H1 (cell line): ENCODE measurements at regions not wholly inside any gene's neighbourhood (a gene's known extent, or its start where the extent isn't known, plus 50 kb on each side); places are given as distances from the start of the nearest gene placed in this dataset.

ENCODE experiments used
- CTCF ChIA-PET: fragments of 300-600 bp; sonication (Branson Sonifier 250); formaldehyde crosslinking; loops from one replicate; lab custom pipeline; 2021; ENCODE audit not compliant: partially characterized antibody; lab: Charles Lee
- POLR2A ChIA-PET: fragments of 300-600 bp; sonication (Branson Sonifier 250); formaldehyde crosslinking; loops from one replicate; lab custom pipeline; 2021; ENCODE audit warnings: inconsistent platforms; ENCODE audit not compliant: partially characterized antibody; lab: Charles Lee
- DNase-seq, 2 experiments: peaks; one replicate each; pipeline versions ENCODE4 v3.0.0 to v3.0.0-alpha.2; 2010 to 2022; ENCODE audit warnings: low spot score in 2 of 2, low read depth in 1 of 2, mixed read lengths in 1 of 2
- FAIRE-seq: peaks from 2 replicates; lab custom pipeline; 2011; peaks lifted over from hg19 to GRCh38; lab: Jason Lieb, UNC
- H2AFZ ChIP-seq: 2 replicates; pipeline ENCODE4 v1.8.1; 2012; ENCODE audit warnings: low read length, inconsistent platforms
- H2AK5ac ChIP-seq: 2 replicates; pipeline ENCODE4 v1.6.1; 2013; ENCODE audit warnings: low read depth, low read length
- H2BK120ac ChIP-seq: replicated peaks from 2 replicates; pipeline ENCODE3; 2013; ENCODE audit warnings: low read depth, low read length, inconsistent platforms
- H2BK12ac ChIP-seq: 2 replicates; pipeline ENCODE4 v1.6.1; 2013; ENCODE audit warnings: low read depth, low read length
- H2BK15ac ChIP-seq: 2 replicates; pipeline ENCODE4 v1.6.1; 2013; ENCODE audit warnings: low read length
- H2BK20ac ChIP-seq: 2 replicates; pipeline ENCODE4 v1.6.1; 2013; ENCODE audit warnings: low read length
- H2BK5ac ChIP-seq: 2 replicates; pipeline ENCODE4 v1.6.1; 2013; ENCODE audit warnings: low read depth, low read length
- H3K14ac ChIP-seq: 2 replicates; pipeline ENCODE4 v1.6.1; 2013; ENCODE audit warnings: inconsistent platforms; ENCODE audit not compliant: insufficient read length
- H3K18ac ChIP-seq: 2 replicates; pipeline ENCODE4 v1.6.1; 2013; ENCODE audit warnings: low read length; ENCODE audit errors: extremely low read depth
- H3K23ac ChIP-seq: 2 replicates; pipeline ENCODE4 v1.6.1; 2013; ENCODE audit warnings: inconsistent platforms; ENCODE audit not compliant: insufficient read length
- H3K23me2 ChIP-seq: 2 replicates; pipeline ENCODE4 v1.6.1; 2013; ENCODE audit warnings: low read depth, low read length
- H3K27ac ChIP-seq: 2 replicates; pipeline ENCODE4 v1.6.1; 2011; ENCODE audit warnings: low read depth, low read length, inconsistent platforms
- H3K27me3 ChIP-seq, 4 experiments: replicated peaks in 1 of 4; 1 replicate in 1 of 4; 2 replicates in 3 of 4; pipeline versions ENCODE4 v1.6.1 to v1.8.1; 2011 to 2013; ENCODE audit warnings: low read length in 3 of 4, mild to moderate bottlenecking in 3 of 4, inconsistent platforms in 2 of 4, mixed read lengths in 2 of 4, moderate library complexity in 1 of 4; ENCODE audit not compliant: control insufficient read depth in 3 of 4, insufficient read depth in 3 of 4; ENCODE audit errors: extremely low read depth in 1 of 4
- H3K36me3 ChIP-seq, 4 experiments: 2 replicates each; pipeline versions ENCODE4 v1.6.1 to v1.8.1; 2011 to 2013; ENCODE audit warnings: mild to moderate bottlenecking in 4 of 4, low read length in 3 of 4, moderate library complexity in 2 of 4, control low read depth in 1 of 4, inconsistent platforms in 1 of 4; ENCODE audit not compliant: insufficient read depth in 4 of 4, control insufficient read depth in 2 of 4
- H3K4ac ChIP-seq: replicated peaks from 2 replicates; pipeline ENCODE3; 2013; ENCODE audit warnings: low read length, low read depth, mixed read lengths, inconsistent platforms; ENCODE audit not compliant: insufficient read length
- H3K4me1 ChIP-seq, 4 experiments: replicated peaks in 1 of 4; 1 replicate in 1 of 4; 2 replicates in 3 of 4; pipeline versions ENCODE4 v1.6.1 to v1.8.1; 2011 to 2013; ENCODE audit warnings: low read length in 3 of 4, inconsistent platforms in 2 of 4, mixed read lengths in 1 of 4; ENCODE audit not compliant: insufficient read depth in 4 of 4, control insufficient read depth in 3 of 4
- H3K4me2 ChIP-seq, 2 experiments: 2 replicates each; pipeline versions ENCODE4 v1.6.1 to v1.8.1; 2011 to 2013; ENCODE audit warnings: low read depth in 2 of 2, low read length in 2 of 2, control low read depth in 1 of 2, inconsistent platforms in 1 of 2, mild to moderate bottlenecking in 1 of 2; ENCODE audit not compliant: insufficient read depth in 1 of 2
- H3K4me3 ChIP-seq, 4 experiments: fragments of 200-600, 300-600 bp in 1 of 4; sonication (generic), shearing (Covaris generic), sonication (Bioruptor Twin) in 1 of 4; 2 replicates each; pipeline versions ENCODE4 v1.5.1 to v1.8.1; 2011 to 2016; ENCODE audit warnings: low read length in 4 of 4, low read depth in 3 of 4, control low read depth in 2 of 4, inconsistent platforms in 2 of 4, mild to moderate bottlenecking in 2 of 4, mixed read lengths in 1 of 4, moderate library complexity in 1 of 4; ENCODE audit not compliant: insufficient read depth in 2 of 4; ENCODE audit errors: extremely low read depth in 1 of 4
- H3K56ac ChIP-seq: replicated peaks from 2 replicates; pipeline ENCODE3; 2013; ENCODE audit warnings: low read depth, mild to moderate bottlenecking, mixed read lengths, low read length, inconsistent platforms; ENCODE audit not compliant: insufficient read length
- H3K79me1 ChIP-seq: 2 replicates; pipeline ENCODE4 v1.6.1; 2013; ENCODE audit warnings: low read depth, low read length, control low read depth
- H3K79me2 ChIP-seq, 2 experiments: 2 replicates each; pipeline versions ENCODE4 v1.6.1 to v1.8.1; 2012 to 2013; ENCODE audit warnings: low read length in 2 of 2, mild to moderate bottlenecking in 2 of 2, inconsistent platforms in 1 of 2; ENCODE audit not compliant: insufficient read depth in 2 of 2, control insufficient read depth in 1 of 2
- H3K9ac ChIP-seq, 4 experiments: replicated peaks in 1 of 4; 1 replicate in 1 of 4; 2 replicates in 3 of 4; pipeline versions ENCODE4 v1.6.1 to v1.8.1; 2011 to 2013; ENCODE audit warnings: low read depth in 3 of 4, low read length in 3 of 4, control low read depth in 2 of 4, mild to moderate bottlenecking in 2 of 4, moderate library complexity in 2 of 4, inconsistent platforms in 1 of 4; ENCODE audit errors: extremely low read depth in 1 of 4
- H3K9me3 ChIP-seq, 2 experiments: 2 replicates each; pipeline versions ENCODE4 v1.6.1 to v1.8.1; 2012 to 2013; ENCODE audit warnings: mild to moderate bottlenecking in 2 of 2, moderate library complexity in 2 of 2, control low read depth in 1 of 2, inconsistent platforms in 1 of 2, low read depth in 1 of 2, low read length in 1 of 2, mixed read lengths in 1 of 2; ENCODE audit not compliant: insufficient read depth in 2 of 2
- H4K20me1 ChIP-seq, 2 experiments: replicated peaks in 1 of 2; 2 replicates each; pipeline versions ENCODE3 to v1.8.1; 2011 to 2013; ENCODE audit warnings: inconsistent platforms in 2 of 2, low read length in 2 of 2, mild to moderate bottlenecking in 1 of 2; ENCODE audit not compliant: insufficient read depth in 2 of 2, control insufficient read depth in 1 of 2
- H4K5ac ChIP-seq: 2 replicates; pipeline ENCODE4 v1.6.1; 2013; ENCODE audit warnings: low read length, low read depth, mixed read lengths, inconsistent platforms; ENCODE audit not compliant: insufficient read length
- H4K8ac ChIP-seq: 2 replicates; pipeline ENCODE4 v1.8.0; 2013; ENCODE audit warnings: mild to moderate bottlenecking, moderate library complexity, low read length, inconsistent platforms; ENCODE audit not compliant: insufficient read depth; ENCODE audit errors: extremely low read depth
- H4K91ac ChIP-seq: replicated peaks from 2 replicates; pipeline ENCODE3; 2013; ENCODE audit warnings: low read length, mixed read lengths, inconsistent platforms; ENCODE audit not compliant: insufficient read length
- CTBP2 ChIP-seq: IDR thresholded peaks from 2 replicates; pipeline ENCODE4 v1.7.0; 2011; ENCODE audit warnings: borderline replicate concordance, mild to moderate bottlenecking, moderate library complexity, mixed read lengths, low read length; ENCODE audit not compliant: insufficient read depth, insufficient read length
- JUND ChIP-seq: IDR thresholded peaks from 2 replicates; pipeline ENCODE4 v1.6.1; 2011; ENCODE audit warnings: mild to moderate bottlenecking, improper control_type of control experiment, low read length
- WGBS, 2 experiments: shearing (Covaris generic) in 1 of 2; methylation state at CpG; one replicate each; pipeline versions ENCODE4 v1.1.6 to v1.1.7; 2013 to 2015; ENCODE audit warnings: low lambda C conversion rate in 2 of 2, mixed read lengths in 2 of 2, inconsistent platforms in 1 of 2, low coverage in 1 of 2, missing lambda C conversion rate in 1 of 2; ENCODE audit not compliant: insufficient replicate concordance in 2 of 2, insufficient coverage in 1 of 2, insufficient read length in 1 of 2; ENCODE audit errors: extremely low coverage in 1 of 2, missing lambda C conversion rate in 1 of 2; 5-methylcytosine and 5-hydroxymethylcytosine counted together
- TF ChIP-seq, protein P1 (sequence below): IDR thresholded peaks from 2 replicates; pipeline ENCODE4 v1.6.1; 2011; ENCODE audit warnings: low read depth, mild to moderate bottlenecking, low read length; ENCODE audit not compliant: insufficient read depth
- TF ChIP-seq, protein P2 (sequence below): IDR thresholded peaks from 2 replicates; pipeline ENCODE4 v1.6.1; 2011; ENCODE audit warnings: low read length, improper control_type of control experiment

DNA sequence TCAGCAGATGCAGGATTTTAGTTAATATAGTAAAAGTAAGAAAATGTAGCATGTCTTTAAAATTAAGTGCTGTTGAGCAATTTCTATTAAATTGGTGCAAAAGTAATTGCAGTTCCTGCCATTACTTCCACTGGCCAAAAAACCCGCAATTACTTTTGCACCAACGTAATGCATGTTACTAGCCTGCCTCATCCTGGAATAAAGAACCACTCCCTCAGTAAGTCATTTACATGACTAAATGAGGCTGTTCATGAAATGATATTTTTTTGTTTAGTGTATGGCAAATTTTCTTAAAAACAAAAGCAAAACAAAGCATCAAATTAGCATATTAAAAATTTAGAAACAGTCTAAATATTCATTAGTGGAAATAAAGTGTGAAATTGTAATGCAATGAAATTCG lies 180.4 kb downstream of the DIPK2A start:
- no peaks in the 10 kb centered on the region for H3K9me3 ChIP-seq
- no peak overlapping the region for H2AFZ ChIP-seq
- H3K79me2 ChIP-seq = no peaks in the 10 kb centered on the region
- H3K27me3 ChIP-seq = no peaks in the 10 kb centered on the region
- no peak overlapping the region for H2BK5ac ChIP-seq
- no peak overlapping the region for H3K14ac ChIP-seq
- no peak for FAIRE-seq
- 93% methylated on average over 3 of the region's 3 CpGs; no CpG with 5 or more reads in 1 of the 2 experiments for WGBS, 2 experiments
- no peak overlapping the region for H3K4me3 ChIP-seq
- DNase-seq = no peak
- H2BK12ac ChIP-seq = no peak overlapping the region
- H3K79me1 ChIP-seq = no peaks in the 10 kb centered on the region
- no peaks in the 10 kb centered on the region for H3K4me1 ChIP-seq
- POLR2A ChIA-PET = no interaction called here
- H4K8ac ChIP-seq = no peak overlapping the region
- H3K27ac ChIP-seq = no peak overlapping the region
- no peak overlapping the region for H2BK15ac ChIP-seq
- no peaks in the 10 kb centered on the region for H4K20me1 ChIP-seq
- H3K56ac ChIP-seq = no peak overlapping the region
- H3K36me3 ChIP-seq = no peaks in the 10 kb centered on the region
- CTCF ChIA-PET = interaction anchor here (1.1 kb wide), 1 partner anchor 97 kb away, joined by 3 read pairs; no protein-coding TSS in a partner anchor
- H3K9ac ChIP-seq = no peak overlapping the region
- no peak overlapping the region for H3K4me2 ChIP-seq
- H4K91ac ChIP-seq = no peak overlapping the region
- H2AK5ac ChIP-seq = no peak overlapping the region
- H3K23me2 ChIP-seq = no peaks in the 10 kb centered on the region
- no peak overlapping the region for H2BK20ac ChIP-seq
- no peak overlapping the region for H2BK120ac ChIP-seq
- no peak overlapping the region for H3K23ac ChIP-seq
- H3K4ac ChIP-seq = no peak overlapping the region
- H3K18ac ChIP-seq = no peak overlapping the region
- TF ChIP-seq JUND (no peak), CTBP2 (no peak)
- TF ChIP-seq, protein P1, sequence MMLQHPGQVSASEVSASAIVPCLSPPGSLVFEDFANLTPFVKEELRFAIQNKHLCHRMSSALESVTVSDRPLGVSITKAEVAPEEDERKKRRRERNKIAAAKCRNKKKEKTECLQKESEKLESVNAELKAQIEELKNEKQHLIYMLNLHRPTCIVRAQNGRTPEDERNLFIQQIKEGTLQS = no peak
- TF ChIP-seq, protein P2, sequence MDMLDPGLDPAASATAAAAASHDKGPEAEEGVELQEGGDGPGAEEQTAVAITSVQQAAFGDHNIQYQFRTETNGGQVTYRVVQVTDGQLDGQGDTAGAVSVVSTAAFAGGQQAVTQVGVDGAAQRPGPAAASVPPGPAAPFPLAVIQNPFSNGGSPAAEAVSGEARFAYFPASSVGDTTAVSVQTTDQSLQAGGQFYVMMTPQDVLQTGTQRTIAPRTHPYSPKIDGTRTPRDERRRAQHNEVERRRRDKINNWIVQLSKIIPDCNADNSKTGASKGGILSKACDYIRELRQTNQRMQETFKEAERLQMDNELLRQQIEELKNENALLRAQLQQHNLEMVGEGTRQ = no peak
- H4K5ac ChIP-seq = no peak overlapping the region
